Ascending aorta (tissue), 2 donors: ENCODE measurements at regions not wholly inside any gene's neighbourhood (a gene's known extent, or its start where the extent isn't known, plus 50 kb on each side); places are given as distances from the start of the nearest gene placed in this dataset.

Experiments used
- DNase-seq, 2 donors: peaks; one replicate each; pipeline ENCODE4 v3.0.0-alpha.2; 2019; ENCODE audit warnings: low spot score in 2 of 2
- H3K27ac ChIP-seq, 2 donors: fragments of 200-600 bp; sonication (generic); one replicate each; pipeline ENCODE4 v1.5.1; 2016 to 2017; ENCODE audit warnings: mild to moderate bottlenecking in 1 of 2
- H3K27me3 ChIP-seq: fragments of 200-600 bp; sonication (generic); one replicate; pipeline ENCODE4 v1.5.1; 2017
- H3K36me3 ChIP-seq, 2 donors: fragments of 200-600 bp; sonication (generic); one replicate each; pipeline ENCODE4 v1.5.1; 2016
- H3K4me1 ChIP-seq, 2 donors: fragments of 200-600 bp; sonication (generic); one replicate each; pipeline ENCODE4 v1.5.1; 2016 to 2017; ENCODE audit warnings: mild to moderate bottlenecking in 1 of 2
- H3K4me3 ChIP-seq, 2 donors: fragments of 200-600 bp; sonication (generic); one replicate each; pipeline ENCODE4 v1.5.1; 2016 to 2017; ENCODE audit warnings: mild to moderate bottlenecking in 1 of 2
- H3K9me3 ChIP-seq, 2 donors: fragments of 200-600 bp; sonication (generic); one replicate each; pipeline ENCODE4 v1.5.1; 2016
- intact Hi-C: fragments of 100-400 bp; cut with DNase I; formaldehyde crosslinking; loops from one replicate; pipeline ENCODE4 v1.15.1; 2023
- TF ChIP-seq, protein P1 (sequence below), 3 experiments: fragments of 200-600 bp in 2 of 3; fragments of 450-650 bp in 1 of 3; sonication (generic) in 2 of 3; IDR thresholded peaks; one replicate each; pipeline ENCODE4 v1.5.1; 2016 to 2019; ENCODE audit warnings: antibody characterized with exemption in 3 of 3, mild to moderate bottlenecking in 1 of 3, moderate library complexity in 1 of 3

DNA sequence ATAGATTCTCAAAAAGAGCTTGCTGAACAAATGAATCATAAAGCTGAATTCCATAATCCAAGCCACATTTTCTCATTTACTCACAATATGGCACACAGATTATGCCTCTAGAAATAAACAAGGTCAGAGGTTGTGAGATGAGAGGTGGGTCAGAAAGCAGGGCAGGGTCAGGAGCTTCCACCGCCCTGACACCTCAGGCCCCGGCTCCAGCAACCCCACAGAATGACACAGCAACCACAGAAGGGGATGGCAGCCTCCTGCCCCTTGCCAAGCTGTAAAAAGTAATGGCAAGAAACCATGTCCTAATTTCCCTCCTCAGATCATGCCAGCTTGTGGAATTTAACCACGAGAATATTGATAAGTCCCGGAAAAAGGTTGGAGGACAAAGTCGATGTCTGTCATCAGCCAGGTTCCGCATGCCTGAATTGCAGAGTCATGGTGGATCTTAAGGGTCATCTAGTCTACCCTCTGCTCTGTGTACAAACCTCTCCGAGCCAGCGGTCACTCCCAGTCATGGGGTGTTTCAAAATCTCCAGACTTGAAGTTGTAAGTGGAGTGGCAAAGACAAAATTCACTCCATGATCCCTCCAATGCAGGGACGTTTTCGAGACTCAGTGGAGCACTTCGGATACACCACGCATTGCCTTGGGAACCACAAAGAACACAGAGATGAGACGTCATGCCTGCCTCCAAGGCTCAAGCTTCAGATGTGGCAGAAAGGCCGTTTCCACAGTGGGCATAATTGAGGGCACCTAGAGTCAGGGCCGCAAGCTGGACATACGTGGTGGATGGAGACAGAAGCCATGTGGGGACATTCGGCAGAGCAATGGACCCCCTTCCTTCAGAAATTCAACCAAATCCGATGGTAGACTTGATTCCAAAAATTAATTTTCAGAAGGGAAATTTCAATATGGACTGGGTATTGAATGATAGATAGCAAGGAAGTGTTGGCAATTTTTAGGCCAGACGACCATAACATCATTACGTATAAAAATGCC is 254.0 kb downstream of the TOMM20 start:
- intact Hi-C loops = no loop called here

DNA sequence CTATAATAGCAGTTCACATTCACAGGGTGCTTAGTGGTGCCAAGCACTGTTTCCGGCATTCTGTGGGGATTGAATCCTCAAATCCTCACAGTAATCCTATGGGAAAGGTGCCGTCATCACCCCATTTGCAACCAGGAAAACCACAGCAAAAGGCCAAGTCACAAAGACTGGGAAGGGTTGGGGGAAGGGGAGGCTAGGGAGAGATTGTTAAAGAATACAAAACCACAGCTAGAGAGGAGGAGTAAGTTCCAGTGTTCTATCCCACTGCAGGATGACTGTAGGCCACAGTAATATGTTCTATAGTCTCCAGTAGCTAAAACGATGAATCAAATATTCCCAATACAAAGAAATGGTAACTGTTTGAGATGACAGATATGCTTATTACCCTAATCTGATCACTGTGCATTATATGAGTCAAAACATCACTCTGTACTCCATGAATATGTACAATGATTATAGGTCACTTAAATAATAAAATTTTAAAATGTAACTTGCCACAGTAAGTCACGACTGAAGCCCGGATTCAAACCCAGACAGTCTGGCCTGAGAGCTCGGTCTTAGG is 256.8 kb downstream of the TOMM20 start:
- H3K9me3 ChIP-seq = no peaks in the 10 kb centered on the region
- no peak overlapping the region for H3K27ac ChIP-seq
- intact Hi-C loops = no loop called here
- TF ChIP-seq, protein P1, sequence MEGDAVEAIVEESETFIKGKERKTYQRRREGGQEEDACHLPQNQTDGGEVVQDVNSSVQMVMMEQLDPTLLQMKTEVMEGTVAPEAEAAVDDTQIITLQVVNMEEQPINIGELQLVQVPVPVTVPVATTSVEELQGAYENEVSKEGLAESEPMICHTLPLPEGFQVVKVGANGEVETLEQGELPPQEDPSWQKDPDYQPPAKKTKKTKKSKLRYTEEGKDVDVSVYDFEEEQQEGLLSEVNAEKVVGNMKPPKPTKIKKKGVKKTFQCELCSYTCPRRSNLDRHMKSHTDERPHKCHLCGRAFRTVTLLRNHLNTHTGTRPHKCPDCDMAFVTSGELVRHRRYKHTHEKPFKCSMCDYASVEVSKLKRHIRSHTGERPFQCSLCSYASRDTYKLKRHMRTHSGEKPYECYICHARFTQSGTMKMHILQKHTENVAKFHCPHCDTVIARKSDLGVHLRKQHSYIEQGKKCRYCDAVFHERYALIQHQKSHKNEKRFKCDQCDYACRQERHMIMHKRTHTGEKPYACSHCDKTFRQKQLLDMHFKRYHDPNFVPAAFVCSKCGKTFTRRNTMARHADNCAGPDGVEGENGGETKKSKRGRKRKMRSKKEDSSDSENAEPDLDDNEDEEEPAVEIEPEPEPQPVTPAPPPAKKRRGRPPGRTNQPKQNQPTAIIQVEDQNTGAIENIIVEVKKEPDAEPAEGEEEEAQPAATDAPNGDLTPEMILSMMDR (IDR thresholded peaks at IDR 0.05) = no peak
- no peaks in the 10 kb centered on the region for H3K27me3 ChIP-seq
- no peaks in the 10 kb centered on the region for H3K36me3 ChIP-seq
- H3K4me1 ChIP-seq = peaks cover 0 to 9% of the 10 kb centered on the region in 2 donors
- no peak overlapping the region for H3K4me3 ChIP-seq
- no peak for DNase-seq

More for the DNA sequence above, 254.0 kb downstream of the TOMM20 start:
- H3K36me3 ChIP-seq = no peaks in the 10 kb centered on the region
- H3K9me3 ChIP-seq = no peaks in the 10 kb centered on the region
- TF ChIP-seq, protein P1 (IDR thresholded peaks at IDR 0.05) = no peak
- H3K4me1 ChIP-seq = no peaks in the 10 kb centered on the region
- H3K4me3 ChIP-seq = no peak overlapping the region
- H3K27me3 ChIP-seq = no peaks in the 10 kb centered on the region
- no peak overlapping the region for H3K27ac ChIP-seq
- no peak for DNase-seq

DNA sequence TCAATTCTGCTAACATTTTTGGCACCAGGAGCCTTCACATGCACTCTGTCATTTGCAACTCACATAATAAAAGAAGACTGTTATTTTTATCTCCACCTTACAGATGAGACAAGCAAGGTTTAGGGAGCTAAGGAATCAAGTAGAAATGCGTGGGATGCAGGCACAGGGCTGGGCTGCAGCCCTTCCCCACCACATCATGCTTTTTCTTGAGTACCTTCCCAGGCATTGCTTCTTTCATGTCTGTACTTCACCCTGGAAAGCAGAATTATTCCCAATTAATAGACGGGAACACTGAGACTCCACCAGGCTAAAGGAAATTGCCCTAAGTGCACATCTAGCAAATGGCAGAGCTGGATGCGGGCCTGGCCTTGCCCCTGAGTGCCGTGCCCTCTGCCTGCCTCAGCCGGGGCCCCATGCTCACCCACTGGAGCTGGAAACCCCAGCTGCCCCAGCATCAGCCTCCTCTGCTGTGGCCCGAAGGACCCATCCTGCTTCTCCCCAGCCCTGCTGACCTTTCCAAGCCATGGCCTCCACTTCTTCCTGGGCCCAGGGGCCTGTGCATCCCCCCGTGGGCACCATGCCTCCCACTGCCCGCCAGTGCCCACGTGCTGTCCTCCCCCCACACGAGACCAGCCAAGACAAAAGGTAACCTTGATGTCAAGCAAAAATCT is 257.5 kb downstream of the TOMM20 start:
- H3K4me1 ChIP-seq = peaks cover 0 to 13% of the 10 kb centered on the region in 2 donors
- H3K27ac ChIP-seq = no peak overlapping the region
- TF ChIP-seq, protein P1 (IDR thresholded peaks at IDR 0.05) = no peak
- H3K27me3 ChIP-seq = no peaks in the 10 kb centered on the region
- no peaks in the 10 kb centered on the region for H3K9me3 ChIP-seq
- intact Hi-C loops = no loop called here
- no peak overlapping the region for H3K4me3 ChIP-seq
- H3K36me3 ChIP-seq = no peaks in the 10 kb centered on the region
- no peak for DNase-seq

DNA sequence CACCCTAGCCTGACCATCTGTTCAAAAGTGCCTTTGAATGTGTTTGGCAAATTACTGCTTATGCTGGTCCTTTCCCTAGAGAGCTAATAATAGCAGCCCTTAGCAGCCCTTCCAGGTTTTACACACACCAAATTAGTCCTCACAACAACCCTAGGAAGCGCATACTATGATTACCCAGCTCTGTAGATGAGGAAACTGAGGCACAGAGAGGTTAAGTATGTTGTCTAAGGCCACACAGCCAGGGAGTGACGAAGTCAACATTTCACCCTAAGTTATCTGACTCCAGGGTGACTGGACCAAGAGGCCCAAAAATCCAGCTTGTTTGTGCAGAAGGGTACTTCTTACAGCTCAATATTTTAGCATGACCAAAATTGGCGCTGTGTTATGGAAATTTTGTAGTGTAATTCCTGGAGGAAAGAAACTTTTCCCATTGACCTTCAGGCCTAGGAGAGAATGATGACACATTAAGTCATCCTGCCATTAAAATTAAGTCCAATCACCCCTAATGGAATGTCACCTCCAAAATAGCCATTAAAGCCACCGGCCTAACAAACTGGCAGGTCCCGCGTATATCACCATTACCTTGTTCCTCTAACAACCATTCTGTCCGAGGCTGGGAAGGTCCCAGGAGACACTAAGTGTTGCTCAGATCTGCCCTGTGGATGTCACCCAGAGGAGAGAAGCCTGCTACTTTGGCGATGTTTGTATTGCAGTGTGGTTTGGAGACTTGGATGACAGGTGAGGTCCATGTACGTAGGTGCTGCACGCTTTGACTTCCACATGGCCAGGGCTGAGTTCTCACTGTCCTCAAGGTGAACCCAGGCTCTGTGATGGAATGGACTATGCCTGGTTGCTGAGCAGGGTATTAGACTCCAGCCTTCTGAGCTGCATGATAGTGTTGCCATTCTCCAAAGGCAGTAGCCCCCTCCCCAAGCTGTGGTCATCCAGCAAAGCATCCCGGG is 258.3 kb downstream of the TOMM20 start:
- H3K27me3 ChIP-seq = no peaks in the 10 kb centered on the region
- no peak overlapping the region for H3K27ac ChIP-seq
- TF ChIP-seq, protein P1 (IDR thresholded peaks at IDR 0.05) = no peak
- no peaks in the 10 kb centered on the region for H3K36me3 ChIP-seq
- peaks cover 0 to 15% of the 10 kb centered on the region in 2 donors for H3K4me1 ChIP-seq
- DNase-seq = no peak
- intact Hi-C loops = no loop called here
- H3K4me3 ChIP-seq = no peak overlapping the region
- no peaks in the 10 kb centered on the region for H3K9me3 ChIP-seq
